SU-DHL-6 (cell line): ENCODE measurements at regions not wholly inside any gene's neighbourhood (a gene's known extent, or its start where the extent isn't known, plus 50 kb on each side); places are given as distances from the start of the nearest gene placed in this dataset.

Source experiments
- H2AFZ ChIP-seq: fragments of 200-600 bp; sonication (generic); 2 replicates; pipeline ENCODE4 v1.6.1; 2014; ENCODE audit warnings: low read depth, mild to moderate bottlenecking, moderate library complexity, mixed read lengths, antibody characterized with exemption, low read length; ENCODE audit not compliant: severe bottlenecking
- H3F3A ChIP-seq: fragments of 200-600 bp; shearing (Covaris generic); 2 replicates; pipeline ENCODE4 v1.6.0; 2016; ENCODE audit warnings: antibody characterized with exemption, mild to moderate bottlenecking; ENCODE audit not compliant: insufficient read depth
- H3K27ac ChIP-seq: fragments of 200-600 bp; sonication (generic); 2 replicates; pipeline ENCODE4 v1.5.1; 2016; ENCODE audit warnings: low read depth, mild to moderate bottlenecking, low read length, moderate library complexity, mixed read lengths
- H3K27me3 ChIP-seq: fragments of 200-600 bp; sonication (generic), shearing (Covaris generic); 2 replicates; pipeline ENCODE4 v1.6.0; 2014; ENCODE audit warnings: mild to moderate bottlenecking, low read length
- H3K36me3 ChIP-seq: fragments of 200-600 bp; sonication (generic); 2 replicates; pipeline ENCODE4 v1.6.1; 2014; ENCODE audit warnings: mild to moderate bottlenecking, low read length, mixed read lengths
- H3K4me2 ChIP-seq: fragments of 300-600, 200-600 bp; shearing (Covaris generic), sonication (generic); 2 replicates; pipeline ENCODE4 v1.6.0; 2014; ENCODE audit warnings: low read length, low read depth, mild to moderate bottlenecking; ENCODE audit not compliant: poor library complexity, severe bottlenecking
- H3K4me3 ChIP-seq: fragments of 200-600 bp; sonication (generic); 2 replicates; pipeline ENCODE4 v1.5.1; 2014; ENCODE audit warnings: antibody characterized with exemption, low read length, mild to moderate bottlenecking, mixed read lengths; ENCODE audit not compliant: insufficient read depth, poor library complexity, severe bottlenecking
- H3K79me2 ChIP-seq: fragments of 200-600 bp; sonication (generic); 2 replicates; pipeline ENCODE4 v1.6.1; 2014; ENCODE audit warnings: mild to moderate bottlenecking, low read length, moderate library complexity; ENCODE audit not compliant: insufficient read depth
- H3K9ac ChIP-seq: fragments of 200-600 bp; sonication (generic); 2 replicates; pipeline ENCODE4 v1.7.0; 2014; ENCODE audit warnings: mild to moderate bottlenecking, low read length
- H3K9me2 ChIP-seq: fragments of 200-600 bp; sonication (generic); replicated peaks from 2 replicates; pipeline ENCODE4 v1.6.1; 2014; ENCODE audit warnings: low read length; ENCODE audit not compliant: insufficient read depth
- H3K9me3 ChIP-seq: fragments of 200-600 bp; sonication (generic); 2 replicates; pipeline ENCODE4 v1.6.1; 2014; ENCODE audit warnings: low read length, mixed read lengths; ENCODE audit not compliant: insufficient read depth
- H4K20me1 ChIP-seq: fragments of 200-600 bp; sonication (generic); 2 replicates; pipeline ENCODE4 v1.6.1; 2014; ENCODE audit warnings: low read depth, mild to moderate bottlenecking, antibody characterized with exemption, low read length, moderate library complexity, mixed read lengths
- EZH2phosphoT487 ChIP-seq: fragments of 200-600 bp; sonication (generic), shearing (Covaris generic); conservative IDR thresholded peaks from 2 replicates; pipeline ENCODE4 v1.6.1; 2018; ENCODE audit warnings: mild to moderate bottlenecking, antibody characterized with exemption, low read length, moderate library complexity, mixed read lengths
- TF ChIP-seq, protein P1 (sequence below): fragments of 200-600 bp; sonication (generic); IDR thresholded peaks from one replicate; pipeline ENCODE4 v1.5.1; 2017; ENCODE audit warnings: antibody characterized with exemption, mild to moderate bottlenecking, low read length, moderate library complexity; ENCODE audit not compliant: insufficient read depth, poor library complexity, severe bottlenecking

DNA sequence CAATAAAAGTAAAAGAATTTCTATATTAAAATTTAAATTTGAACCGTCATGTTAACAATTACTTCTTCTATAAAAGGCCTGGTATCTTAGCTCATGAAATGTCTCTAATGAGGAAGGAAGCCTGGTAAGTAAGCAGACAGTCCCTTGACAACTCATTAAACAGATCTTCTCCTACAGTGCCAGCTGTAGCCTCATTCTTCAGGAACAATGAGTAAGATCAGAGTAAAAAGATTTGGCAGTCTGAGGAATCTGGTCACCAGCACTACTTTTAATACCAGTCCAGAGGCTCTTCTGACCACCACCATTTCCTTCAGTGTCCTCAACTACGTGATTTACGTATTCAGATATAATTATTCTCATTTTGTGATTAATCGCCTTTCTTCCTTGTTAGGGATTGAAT lies 955.0 kb upstream of the ALCAM start:
- H3K27ac ChIP-seq = no peak overlapping the region
- H2AFZ ChIP-seq = no peak overlapping the region
- no peaks in the 10 kb centered on the region for H3K9me3 ChIP-seq
- no peaks in the 10 kb centered on the region for H4K20me1 ChIP-seq
- no peaks in the 10 kb centered on the region for H3K79me2 ChIP-seq
- no peaks in the 10 kb centered on the region for H3K27me3 ChIP-seq
- H3K36me3 ChIP-seq = no peaks in the 10 kb centered on the region
- no peak for TF ChIP-seq EZH2phosphoT487
- TF ChIP-seq, protein P1, sequence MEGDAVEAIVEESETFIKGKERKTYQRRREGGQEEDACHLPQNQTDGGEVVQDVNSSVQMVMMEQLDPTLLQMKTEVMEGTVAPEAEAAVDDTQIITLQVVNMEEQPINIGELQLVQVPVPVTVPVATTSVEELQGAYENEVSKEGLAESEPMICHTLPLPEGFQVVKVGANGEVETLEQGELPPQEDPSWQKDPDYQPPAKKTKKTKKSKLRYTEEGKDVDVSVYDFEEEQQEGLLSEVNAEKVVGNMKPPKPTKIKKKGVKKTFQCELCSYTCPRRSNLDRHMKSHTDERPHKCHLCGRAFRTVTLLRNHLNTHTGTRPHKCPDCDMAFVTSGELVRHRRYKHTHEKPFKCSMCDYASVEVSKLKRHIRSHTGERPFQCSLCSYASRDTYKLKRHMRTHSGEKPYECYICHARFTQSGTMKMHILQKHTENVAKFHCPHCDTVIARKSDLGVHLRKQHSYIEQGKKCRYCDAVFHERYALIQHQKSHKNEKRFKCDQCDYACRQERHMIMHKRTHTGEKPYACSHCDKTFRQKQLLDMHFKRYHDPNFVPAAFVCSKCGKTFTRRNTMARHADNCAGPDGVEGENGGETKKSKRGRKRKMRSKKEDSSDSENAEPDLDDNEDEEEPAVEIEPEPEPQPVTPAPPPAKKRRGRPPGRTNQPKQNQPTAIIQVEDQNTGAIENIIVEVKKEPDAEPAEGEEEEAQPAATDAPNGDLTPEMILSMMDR = no peak
- H3K9ac ChIP-seq = no peak overlapping the region
- H3K9me2 ChIP-seq = no peaks in the 10 kb centered on the region
- H3K4me3 ChIP-seq = no peak overlapping the region
- no peaks in the 10 kb centered on the region for H3F3A ChIP-seq
- H3K4me2 ChIP-seq = no peak overlapping the region

DNA sequence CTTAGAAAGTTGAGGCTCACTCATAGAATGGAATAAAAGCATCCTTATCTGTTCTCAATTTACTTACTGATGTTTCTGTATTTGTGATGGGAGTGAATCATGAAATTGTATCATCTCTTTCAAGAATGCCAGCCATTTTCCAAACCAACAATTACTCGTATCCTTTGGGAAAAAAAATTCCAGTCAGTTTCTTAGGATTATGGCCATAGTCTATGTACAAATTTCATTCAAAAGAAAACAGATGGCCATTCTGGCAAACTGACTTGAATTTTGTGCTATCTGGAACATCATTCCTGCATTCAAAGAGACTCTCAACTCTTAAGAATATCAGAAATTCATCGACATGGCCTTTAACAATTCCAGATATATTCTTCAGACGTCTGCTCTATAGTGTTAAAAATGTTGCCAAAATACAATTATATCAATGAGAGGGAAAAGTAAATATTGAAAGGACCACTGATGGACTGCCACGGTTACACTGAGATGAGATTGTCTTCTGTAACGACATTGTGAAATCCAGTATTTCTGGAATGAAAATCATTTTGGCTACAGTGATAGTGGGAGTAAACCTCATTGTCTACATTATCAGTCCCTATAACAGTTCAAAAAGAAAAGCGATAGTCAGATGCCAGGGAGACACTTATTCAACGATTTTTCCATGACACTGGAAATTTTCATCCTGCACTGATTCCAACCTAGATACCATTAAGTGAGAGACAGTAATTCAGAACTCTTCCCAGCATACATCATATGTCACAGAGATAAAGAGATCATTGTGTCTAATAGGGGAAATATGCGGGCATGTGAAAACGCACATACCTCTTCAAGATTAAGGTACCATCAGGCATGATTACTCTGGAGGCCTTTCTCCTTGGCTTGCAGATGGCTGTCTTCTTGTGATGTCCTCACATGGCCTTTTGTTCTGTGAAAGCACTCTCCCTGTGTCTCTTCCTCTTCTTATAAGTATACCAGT lies 953.8 kb upstream of the ALCAM start:
- Histone ChIP-seq H3F3A (no peaks in the 10 kb centered on the region), H2AFZ (no peak overlapping the region), H3K27me3 (no peaks in the 10 kb centered on the region), H3K9me2 (no peaks in the 10 kb centered on the region), H3K4me2 (no peak overlapping the region), H3K9ac (no peak overlapping the region), H3K79me2 (no peaks in the 10 kb centered on the region), H3K4me3 (no peak overlapping the region), H3K27ac (no peak overlapping the region), H4K20me1 (no peaks in the 10 kb centered on the region), H3K9me3 (no peaks in the 10 kb centered on the region), H3K36me3 (no peaks in the 10 kb centered on the region)
- no peak for TF ChIP-seq EZH2phosphoT487
- TF ChIP-seq, protein P1 = no peak

DNA sequence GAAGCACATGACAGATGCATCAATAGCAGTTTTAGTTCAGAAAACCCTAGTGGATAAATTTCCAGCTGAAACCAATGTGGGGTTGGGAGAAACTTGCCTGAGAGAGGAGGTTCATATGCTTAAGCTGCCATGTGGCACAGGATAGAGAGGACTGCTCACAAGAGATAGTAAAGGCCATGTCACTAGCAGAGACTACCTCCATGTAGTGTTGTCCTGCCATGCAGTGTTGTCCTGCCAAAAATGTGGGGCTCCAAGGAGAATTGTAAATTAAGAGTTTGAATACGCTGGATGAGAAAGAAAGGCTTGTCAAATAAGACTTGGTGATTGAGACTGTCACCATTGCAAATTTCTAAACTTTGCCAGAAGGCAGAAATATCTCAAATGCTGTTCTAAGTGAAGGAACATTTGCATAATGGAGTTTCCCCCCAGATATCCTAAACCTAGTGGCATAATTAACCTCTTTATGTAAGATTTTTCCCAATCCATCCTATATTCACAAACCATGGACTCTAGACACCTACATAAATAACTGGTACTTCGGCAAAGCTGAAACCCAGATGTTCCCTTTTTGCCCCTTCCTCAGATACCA lies 938.3 kb upstream of the ALCAM start:
- peak overlapping the region; percentile 40 for H2AFZ ChIP-seq

More for the DNA sequence above, 938.3 kb upstream of the ALCAM start:
- H4K20me1 ChIP-seq = no peaks in the 10 kb centered on the region
- no peak overlapping the region for H3K4me3 ChIP-seq
- no peaks in the 10 kb centered on the region for H3K36me3 ChIP-seq
- H3F3A ChIP-seq = no peaks in the 10 kb centered on the region
- H3K27me3 ChIP-seq = no peaks in the 10 kb centered on the region
- peak overlapping the region; percentile 16 for H3K4me2 ChIP-seq
- H3K9me3 ChIP-seq = no peaks in the 10 kb centered on the region
- no peaks in the 10 kb centered on the region for H3K9me2 ChIP-seq
- no peak overlapping the region for H3K27ac ChIP-seq
- TF ChIP-seq, protein P1 = no peak
- no peak for TF ChIP-seq EZH2phosphoT487
- H3K9ac ChIP-seq = no peak overlapping the region
- H3K79me2 ChIP-seq = no peaks in the 10 kb centered on the region
